ENCODE measurements at regions not wholly inside any gene's neighbourhood (a gene's known extent, or its start where the extent isn't known, plus 50 kb on each side); places are given as distances from the start of the nearest gene placed in this dataset.

- TF ChIP-seq EZH2 (IDR thresholded peaks at IDR 0.05) (no peak), CTCF (IDR thresholded peaks at IDR 0.05) (no peak), EZH2phosphoT487 (IDR thresholded peaks at IDR 0.05) (no peak)
Measured at GRCh38 chr12:114917953-114918352, 234.0 kb upstream of the TBX3 start.
